22Rv1 (cell line): ENCODE measurements at regions not wholly inside any gene's neighbourhood (a gene's known extent, or its start where the extent isn't known, plus 50 kb on each side); places are given as distances from the start of the nearest gene placed in this dataset.

ENCODE experiments used
- ZFX ChIP-seq: fragments of 450-650 bp; IDR thresholded peaks from 2 replicates; pipeline ENCODE4 v1.6.1; 2017; ENCODE audit warnings: antibody characterized with exemption, borderline replicate concordance
- TF ChIP-seq, protein P1 (sequence below): fragments of 450-650 bp; IDR thresholded peaks from 2 replicates; pipeline ENCODE4 v1.5.1; 2017; ENCODE audit warnings: mild to moderate bottlenecking

DNA sequence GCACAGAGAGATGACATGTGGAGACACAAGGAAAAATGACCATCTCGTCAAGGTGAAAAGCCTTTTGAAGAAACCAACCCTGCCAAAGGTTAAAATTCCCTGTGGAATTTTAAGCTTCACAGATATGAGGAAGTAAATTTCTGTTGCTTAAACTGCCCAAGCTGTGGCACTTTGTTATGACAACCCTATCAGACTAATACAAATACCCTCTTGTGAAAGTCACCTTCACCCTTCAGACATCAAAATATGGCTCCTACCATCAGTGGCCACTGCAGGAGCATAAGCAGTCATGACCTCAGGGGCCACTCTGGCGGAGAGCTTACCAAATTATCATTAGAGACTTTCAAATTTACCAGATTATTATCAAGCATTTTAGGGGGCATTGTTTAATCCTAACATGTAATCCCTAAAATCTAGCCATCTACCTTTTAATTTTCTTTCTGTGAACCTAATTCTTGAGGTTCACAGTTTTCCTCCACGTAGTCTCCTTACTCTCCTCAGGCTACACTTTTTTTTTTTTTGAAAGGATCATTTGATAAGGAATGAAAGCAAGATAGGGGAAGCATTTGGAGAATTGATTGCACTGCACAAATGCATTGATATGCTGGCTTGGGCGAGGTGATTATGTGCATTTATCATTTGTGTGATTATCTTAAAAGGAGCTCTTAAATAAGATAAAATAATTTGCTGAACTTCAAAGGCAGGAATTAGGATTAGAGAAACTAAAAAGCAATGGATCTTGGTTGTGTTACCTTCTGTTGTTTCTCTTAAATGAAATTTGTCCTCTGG, 90.3 kb downstream of the TMEM168 start:
- TF ChIP-seq, protein P1, sequence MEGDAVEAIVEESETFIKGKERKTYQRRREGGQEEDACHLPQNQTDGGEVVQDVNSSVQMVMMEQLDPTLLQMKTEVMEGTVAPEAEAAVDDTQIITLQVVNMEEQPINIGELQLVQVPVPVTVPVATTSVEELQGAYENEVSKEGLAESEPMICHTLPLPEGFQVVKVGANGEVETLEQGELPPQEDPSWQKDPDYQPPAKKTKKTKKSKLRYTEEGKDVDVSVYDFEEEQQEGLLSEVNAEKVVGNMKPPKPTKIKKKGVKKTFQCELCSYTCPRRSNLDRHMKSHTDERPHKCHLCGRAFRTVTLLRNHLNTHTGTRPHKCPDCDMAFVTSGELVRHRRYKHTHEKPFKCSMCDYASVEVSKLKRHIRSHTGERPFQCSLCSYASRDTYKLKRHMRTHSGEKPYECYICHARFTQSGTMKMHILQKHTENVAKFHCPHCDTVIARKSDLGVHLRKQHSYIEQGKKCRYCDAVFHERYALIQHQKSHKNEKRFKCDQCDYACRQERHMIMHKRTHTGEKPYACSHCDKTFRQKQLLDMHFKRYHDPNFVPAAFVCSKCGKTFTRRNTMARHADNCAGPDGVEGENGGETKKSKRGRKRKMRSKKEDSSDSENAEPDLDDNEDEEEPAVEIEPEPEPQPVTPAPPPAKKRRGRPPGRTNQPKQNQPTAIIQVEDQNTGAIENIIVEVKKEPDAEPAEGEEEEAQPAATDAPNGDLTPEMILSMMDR = no peak
- TF ChIP-seq ZFX = no peak
